Activated naive CD4-positive, alpha-beta T cell treated with anti-CD3 and anti-CD28 coated beads for 36 hours (primary cell): ENCODE measurements at regions not wholly inside any gene's neighbourhood (a gene's known extent, or its start where the extent isn't known, plus 50 kb on each side); places are given as distances from the start of the nearest gene placed in this dataset.
"Not testable (repeated sequence)": the region's sequence is repeated elsewhere in the genome, so short reads cannot be mapped to it uniquely, and the experiment has no call there.

Experiments used
- CTCF ChIA-PET: fragments of 350-600 bp; sonication (Branson Sonifier 250); formaldehyde crosslinking; loops from one replicate; lab custom pipeline; 2021; ENCODE audit warnings: antibody characterized with exemption; lab: Charles Lee
- DNase-seq: peaks from one replicate; pipeline ENCODE4 v3.0.0-alpha.2; 2020
- H3K27ac Mint-ChIP-seq: one replicate; pipeline ENCODE4 v1.8.0; 2021; ENCODE audit warnings: mild to moderate bottlenecking, mixed read lengths
- H3K27me3 Mint-ChIP-seq: one replicate; pipeline ENCODE4 v1.8.0; 2021; ENCODE audit warnings: low read depth, mixed read lengths
- H3K36me3 Mint-ChIP-seq: one replicate; pipeline ENCODE4 v1.8.0; 2021; ENCODE audit warnings: low read depth, mixed read lengths
- H3K4me1 Mint-ChIP-seq: one replicate; pipeline ENCODE4 v1.8.0; 2021; ENCODE audit warnings: low read depth, mixed read lengths
- H3K4me3 Mint-ChIP-seq: one replicate; pipeline ENCODE4 v1.8.0; 2021; ENCODE audit warnings: mild to moderate bottlenecking, moderate library complexity, mixed read lengths
- H3K9me3 Mint-ChIP-seq: one replicate; pipeline ENCODE4 v1.8.0; 2021; ENCODE audit warnings: mixed read lengths
- intact Hi-C: fragments of 100-400 bp; cut with micrococcal nuclease; formaldehyde crosslinking; loops from one replicate; pipeline ENCODE4 v1.15.1; 2023

- peaks cover 4% of the 10 kb centered on the region for H3K9me3 Mint-ChIP-seq
- peak; percentile 88 for DNase-seq
- H3K36me3 Mint-ChIP-seq, result peaks cover 15% of the 10 kb centered on the region
- H3K27me3 Mint-ChIP-seq, result no peaks in the 10 kb centered on the region
- intact Hi-C loops, result loop anchor here (2.0 to 10.0 kb wide), 2 partner anchors 32 to 142 kb away; partner anchors contain the start of gene GOSR2
- H3K4me1 Mint-ChIP-seq, result peaks cover 26% of the 10 kb centered on the region
- peak overlapping the region; percentile 94 for H3K27ac Mint-ChIP-seq
- peak overlapping the region; percentile 93 for H3K4me3 Mint-ChIP-seq
- CTCF ChIA-PET, result interaction anchor here (0.6 kb wide), 1 partner anchor 1215 kb away, joined by 5 read pairs; no protein-coding TSS in a partner anchor
Measured at GRCh38 chr17:47066841-47067682, 88.0 kb upstream of the RPRML start.

GRCh38 chr17:47066095-47066494 is 87.0 kb upstream of the RPRML start:
- intact Hi-C loops, result loop anchor here (2.0 to 10.0 kb wide), 2 partner anchors 33 to 141 kb away; partner anchors contain the start of gene GOSR2
- CTCF ChIA-PET, result interaction anchor here (0.7 to 1.1 kb wide), 2 partner anchors 9 to 892 kb away, joined by 3 read pairs; no protein-coding TSS in a partner anchor
- peaks cover 4% of the 10 kb centered on the region for H3K9me3 Mint-ChIP-seq
- peaks cover 15% of the 10 kb centered on the region for H3K36me3 Mint-ChIP-seq
- DNase-seq, result no peak
- H3K4me3 Mint-ChIP-seq, result peak overlapping the region; percentile 93
- H3K27ac Mint-ChIP-seq, result peak overlapping the region; percentile 94
- H3K4me1 Mint-ChIP-seq, result peaks cover 22% of the 10 kb centered on the region
- no peaks in the 10 kb centered on the region for H3K27me3 Mint-ChIP-seq

- CTCF ChIA-PET, result interaction anchor here (0.7 kb wide), 1 partner anchor 53 kb away, joined by 3 read pairs; no protein-coding TSS in a partner anchor
- H3K27me3 Mint-ChIP-seq, result no peaks in the 10 kb centered on the region
- no peak for DNase-seq
- peaks cover 4% of the 10 kb centered on the region for H3K9me3 Mint-ChIP-seq
- no peak overlapping the region for H3K27ac Mint-ChIP-seq
- H3K4me1 Mint-ChIP-seq, result peaks cover 17% of the 10 kb centered on the region
- H3K36me3 Mint-ChIP-seq, result peaks cover 15% of the 10 kb centered on the region
- H3K4me3 Mint-ChIP-seq, result no peak overlapping the region
- intact Hi-C loops, result loop anchor here (10.0 kb wide), 1 partner anchor 140 kb away; the partner anchor contains the start of gene GOSR2
Measured at GRCh38 chr17:47064684-47065083, 85.6 kb upstream of the RPRML start.

GRCh38 chr17:47063475-47063874 is 84.4 kb upstream of the RPRML start:
- H3K9me3 Mint-ChIP-seq, result peaks cover 4% of the 10 kb centered on the region
- CTCF ChIA-PET, result no interaction called here
- no peak for DNase-seq
- H3K4me1 Mint-ChIP-seq, result peaks cover 13% of the 10 kb centered on the region
- H3K27ac Mint-ChIP-seq, result no peak overlapping the region
- H3K4me3 Mint-ChIP-seq, result no peak overlapping the region
- H3K36me3 Mint-ChIP-seq, result peaks cover 15% of the 10 kb centered on the region
- intact Hi-C loops, result loop anchor here (10.0 kb wide), 1 partner anchor 139 kb away; the partner anchor contains the start of gene GOSR2
- H3K27me3 Mint-ChIP-seq, result no peaks in the 10 kb centered on the region

GRCh38 chr17:47062851-47063250 is 83.8 kb upstream of the RPRML start:
- Mint-ChIP-seq H3K4me1 (peaks cover 11% of the 10 kb centered on the region), H3K36me3 (peaks cover 15% of the 10 kb centered on the region)
- intact Hi-C loops, result loop anchor here (10.0 kb wide), 1 partner anchor 138 kb away; the partner anchor contains the start of gene GOSR2
- not testable (repeated sequence) for H3K9me3 Mint-ChIP-seq, DNase-seq, H3K4me3 Mint-ChIP-seq, H3K27ac Mint-ChIP-seq, H3K27me3 Mint-ChIP-seq
- CTCF ChIA-PET, result interaction anchor here (0.6 kb wide), 1 partner anchor 1589 kb away, joined by 4 read pairs; no protein-coding TSS in a partner anchor

GRCh38 chr17:47060005-47060404 is 81.0 kb upstream of the RPRML start:
- H3K27ac Mint-ChIP-seq, H3K9me3 Mint-ChIP-seq, H3K4me1 Mint-ChIP-seq, H3K27me3 Mint-ChIP-seq, H3K4me3 Mint-ChIP-seq, CTCF ChIA-PET, DNase-seq: not testable (repeated sequence)
- intact Hi-C loops, result loop anchor here (10.0 kb wide), 1 partner anchor 135 kb away; the partner anchor contains the start of gene GOSR2
- H3K36me3 Mint-ChIP-seq, result peaks cover 18% of the 10 kb centered on the region

- intact Hi-C loops, result no loop called here
- Mint-ChIP-seq H3K4me1 (no peaks in the 10 kb centered on the region), H3K9me3 (no peaks in the 10 kb centered on the region), H3K27me3 (no peaks in the 10 kb centered on the region), H3K27ac (no peak overlapping the region), H3K36me3 (peaks cover 15% of the 10 kb centered on the region), H3K4me3 (no peak overlapping the region)
- CTCF ChIA-PET, result no interaction called here
- no peak for DNase-seq
Measured at GRCh38 chr17:47057830-47058229, 78.8 kb upstream of the RPRML start.

- H3K27me3 Mint-ChIP-seq, H3K4me1 Mint-ChIP-seq, CTCF ChIA-PET, DNase-seq, H3K9me3 Mint-ChIP-seq, H3K4me3 Mint-ChIP-seq, intact Hi-C loops, H3K27ac Mint-ChIP-seq: not testable (repeated sequence)
- H3K36me3 Mint-ChIP-seq, result peaks cover 15% of the 10 kb centered on the region
Measured at GRCh38 chr17:47057279-47057678, 78.2 kb upstream of the RPRML start.

GRCh38 chr17:47056687-47057086 is 77.6 kb upstream of the RPRML start:
- peaks cover 17% of the 10 kb centered on the region for H3K36me3 Mint-ChIP-seq
- intact Hi-C loops, H3K9me3 Mint-ChIP-seq, CTCF ChIA-PET, H3K4me1 Mint-ChIP-seq, H3K4me3 Mint-ChIP-seq, DNase-seq, H3K27ac Mint-ChIP-seq, H3K27me3 Mint-ChIP-seq: not testable (repeated sequence)
